ENCODE measurements at regions not wholly inside any gene's neighbourhood (a gene's known extent, or its start where the extent isn't known, plus 50 kb on each side); places are given as distances from the start of the nearest gene placed in this dataset.

- no peak overlapping the region for H2AFZ ChIP-seq (replicated peaks; ENCODE audit: low read length, poor library complexity)
- no peak for ATAC-seq (ENCODE audit: low read depth)
- ChIA-PET CTCF (no interaction called here), POLR2A (ENCODE audit: unreplicated experiment) (no interaction called here)
- no peak overlapping the region for H4K8ac ChIP-seq (ENCODE audit: low read depth in 2 of 2, low read length in 2 of 2)
- H2BK15ac ChIP-seq (ENCODE audit: low read depth, low read length) = no peak overlapping the region
- H2BK120ac ChIP-seq (ENCODE audit: low read depth, low read length) = no peak overlapping the region
- H3K36me3 ChIP-seq (ENCODE audit: control insufficient read depth, insufficient read depth, low read length) = no peaks in the 10 kb centered on the region
- H4K91ac ChIP-seq (ENCODE audit: insufficient read depth, low read depth, low read length) = no peak overlapping the region
- no peak overlapping the region for H3K18ac ChIP-seq (ENCODE audit: low read depth, low read length)
- H3K9me3 ChIP-seq (ENCODE audit: control insufficient read depth, insufficient read depth, low read length) = peaks cover 36% of the 10 kb centered on the region
- no peak overlapping the region for H3K56ac ChIP-seq (ENCODE audit: extremely low read depth, insufficient read depth, low read length)
- no peak overlapping the region for H4K5ac ChIP-seq (ENCODE audit: low read depth, low read length)
- H3K9ac ChIP-seq (ENCODE audit: low read depth, low read length) = no peak overlapping the region
- dilution Hi-C loops (cut with HindIII; ENCODE audit: low sequenced_read_pairs, unreplicated experiment) (no loop called here), intact Hi-C loops (cut with micrococcal nuclease) (no loop called here), in situ Hi-C loops (cut with MboI; ENCODE audit: low sequenced_read_pairs) (no loop called here)
- H3K79me1 ChIP-seq (ENCODE audit: low read depth in 1 of 2, low read length in 2 of 2) = no peaks in the 10 kb centered on the region
- H3K27ac ChIP-seq (ENCODE audit: insufficient read depth, low read length) = no peak overlapping the region
- no peak for DNase-seq
- H3K4ac ChIP-seq (ENCODE audit: low read depth, low read length) = no peak overlapping the region
- no peak overlapping the region for H2BK5ac ChIP-seq (ENCODE audit: low read depth, low read length, poor library complexity, severe bottlenecking)
- no peaks in the 10 kb centered on the region for H4K20me1 ChIP-seq (ENCODE audit: insufficient read depth, low read length)
- no peak overlapping the region for H3K23ac ChIP-seq (ENCODE audit: low read depth, low read length)
- no peaks in the 10 kb centered on the region for H3K27me3 ChIP-seq (ENCODE audit: control insufficient read depth, insufficient read depth, low read length)
- H2AK9ac ChIP-seq (replicated peaks; ENCODE audit: low read depth, low read length, poor library complexity) = no peak overlapping the region
- no peak overlapping the region for H2AK5ac ChIP-seq (ENCODE audit: low read depth, low read length)
- TF ChIP-seq, protein P1, sequence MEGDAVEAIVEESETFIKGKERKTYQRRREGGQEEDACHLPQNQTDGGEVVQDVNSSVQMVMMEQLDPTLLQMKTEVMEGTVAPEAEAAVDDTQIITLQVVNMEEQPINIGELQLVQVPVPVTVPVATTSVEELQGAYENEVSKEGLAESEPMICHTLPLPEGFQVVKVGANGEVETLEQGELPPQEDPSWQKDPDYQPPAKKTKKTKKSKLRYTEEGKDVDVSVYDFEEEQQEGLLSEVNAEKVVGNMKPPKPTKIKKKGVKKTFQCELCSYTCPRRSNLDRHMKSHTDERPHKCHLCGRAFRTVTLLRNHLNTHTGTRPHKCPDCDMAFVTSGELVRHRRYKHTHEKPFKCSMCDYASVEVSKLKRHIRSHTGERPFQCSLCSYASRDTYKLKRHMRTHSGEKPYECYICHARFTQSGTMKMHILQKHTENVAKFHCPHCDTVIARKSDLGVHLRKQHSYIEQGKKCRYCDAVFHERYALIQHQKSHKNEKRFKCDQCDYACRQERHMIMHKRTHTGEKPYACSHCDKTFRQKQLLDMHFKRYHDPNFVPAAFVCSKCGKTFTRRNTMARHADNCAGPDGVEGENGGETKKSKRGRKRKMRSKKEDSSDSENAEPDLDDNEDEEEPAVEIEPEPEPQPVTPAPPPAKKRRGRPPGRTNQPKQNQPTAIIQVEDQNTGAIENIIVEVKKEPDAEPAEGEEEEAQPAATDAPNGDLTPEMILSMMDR (conservative IDR thresholded peaks at IDR 0.05; ENCODE audit: low read depth, low read length) = no peak
- TF ChIP-seq RFX5 (IDR thresholded peaks at IDR 0.05; ENCODE audit: low read depth, low read length) (no peak), RCOR1 (IDR thresholded peaks at IDR 0.05; ENCODE audit: insufficient replicate concordance, low read length) (no peak), SMC3 (IDR thresholded peaks at IDR 0.05; ENCODE audit: low read depth, low read length) (no peak), FOS (IDR thresholded peaks at IDR 0.05; ENCODE audit: low read depth, low read length) (no peak), MXI1 (IDR thresholded peaks at IDR 0.05; ENCODE audit: borderline replicate concordance, low read depth, low read length) (no peak), MAFK (IDR thresholded peaks at IDR 0.05; ENCODE audit: low read depth, low read length) (no peak), CEBPB (IDR thresholded peaks at IDR 0.05; ENCODE audit: low read depth, low read length) (no peak), BHLHE40 (IDR thresholded peaks at IDR 0.05; ENCODE audit: low read depth, low read length) (no peak), CHD1 (IDR thresholded peaks at IDR 0.05; ENCODE audit: low read depth, low read length) (no peak), NFE2L2 (IDR thresholded peaks at IDR 0.05; ENCODE audit: low read depth, low read length) (no peak), MAZ (IDR thresholded peaks at IDR 0.05; ENCODE audit: borderline replicate concordance, low read depth, low read length) (no peak), RAD21 (IDR thresholded peaks at IDR 0.05; ENCODE audit: low read length) (no peak), POLR2A (IDR thresholded peaks at IDR 0.05; ENCODE audit: low read depth, low read length) (no peak)
- TF ChIP-seq, protein P2, sequence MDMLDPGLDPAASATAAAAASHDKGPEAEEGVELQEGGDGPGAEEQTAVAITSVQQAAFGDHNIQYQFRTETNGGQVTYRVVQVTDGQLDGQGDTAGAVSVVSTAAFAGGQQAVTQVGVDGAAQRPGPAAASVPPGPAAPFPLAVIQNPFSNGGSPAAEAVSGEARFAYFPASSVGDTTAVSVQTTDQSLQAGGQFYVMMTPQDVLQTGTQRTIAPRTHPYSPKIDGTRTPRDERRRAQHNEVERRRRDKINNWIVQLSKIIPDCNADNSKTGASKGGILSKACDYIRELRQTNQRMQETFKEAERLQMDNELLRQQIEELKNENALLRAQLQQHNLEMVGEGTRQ (IDR thresholded peaks at IDR 0.05; ENCODE audit: low read depth, low read length) = no peak
- TF ChIP-seq, protein P3, sequence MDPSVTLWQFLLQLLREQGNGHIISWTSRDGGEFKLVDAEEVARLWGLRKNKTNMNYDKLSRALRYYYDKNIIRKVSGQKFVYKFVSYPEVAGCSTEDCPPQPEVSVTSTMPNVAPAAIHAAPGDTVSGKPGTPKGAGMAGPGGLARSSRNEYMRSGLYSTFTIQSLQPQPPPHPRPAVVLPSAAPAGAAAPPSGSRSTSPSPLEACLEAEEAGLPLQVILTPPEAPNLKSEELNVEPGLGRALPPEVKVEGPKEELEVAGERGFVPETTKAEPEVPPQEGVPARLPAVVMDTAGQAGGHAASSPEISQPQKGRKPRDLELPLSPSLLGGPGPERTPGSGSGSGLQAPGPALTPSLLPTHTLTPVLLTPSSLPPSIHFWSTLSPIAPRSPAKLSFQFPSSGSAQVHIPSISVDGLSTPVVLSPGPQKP (IDR thresholded peaks at IDR 0.05; ENCODE audit: borderline replicate concordance, low read depth, low read length) = no peak
- H2BK20ac ChIP-seq (ENCODE audit: low read depth, low read length) = no peak overlapping the region
- H3K9me1 ChIP-seq (ENCODE audit: insufficient read depth, low read length) = no peaks in the 10 kb centered on the region
- BruUV-seq (replicated peaks) = no TSS peak
- WGBS, 2 experiments (ENCODE audit: extremely low coverage in 2 of 2, insufficient read length in 1 of 2) = no CpG with 5 or more reads among the region's 10 CpGs
- no peak overlapping the region for H3K4me3 ChIP-seq (ENCODE audit: insufficient read depth, low read depth, low read length)
- no peak overlapping the region for H3K4me2 ChIP-seq (ENCODE audit: low read depth, low read length)
- H3K4me1 ChIP-seq (ENCODE audit: control insufficient read depth, insufficient read depth, low read length) = no peaks in the 10 kb centered on the region
- no peak overlapping the region for H3K14ac ChIP-seq (replicated peaks; ENCODE audit: low read depth, low read length)
These were observed 457.8 kb downstream of the EIPR1 start for GRCh38 chr2:2919574-2920365.
